GM12865 (cell line): ENCODE measurements at regions not wholly inside any gene's neighbourhood (a gene's known extent, or its start where the extent isn't known, plus 50 kb on each side); places are given as distances from the start of the nearest gene placed in this dataset.

ENCODE experiments used
- DNase-seq: peaks from one replicate; pipeline ENCODE4 v3.0.0; 2010; ENCODE audit warnings: low read depth
- H3K4me3 ChIP-seq: 2 replicates; pipeline ENCODE4 v1.5.1; 2011; ENCODE audit warnings: mild to moderate bottlenecking, low read depth, low read length, control low read depth
- CTCF ChIP-seq: IDR thresholded peaks from 2 replicates; pipeline ENCODE4 v1.5.1; 2011; ENCODE audit warnings: low read length, control low read depth, low read depth, inconsistent platforms; ENCODE audit not compliant: insufficient read depth; ENCODE audit errors: missing control alignments

GRCh38 chr11:95490625-95491024, 259.6 kb upstream of the SESN3 start:
- TF ChIP-seq CTCF: no peak
- no peak overlapping the region for H3K4me3 ChIP-seq
- DNase-seq: no peak

- no peak for TF ChIP-seq CTCF
- DNase-seq: no peak
- no peak overlapping the region for H3K4me3 ChIP-seq
Measured at GRCh38 chr11:95487938-95488337, 256.9 kb upstream of the SESN3 start.

GRCh38 chr11:95487391-95487790, 256.4 kb upstream of the SESN3 start:
- H3K4me3 ChIP-seq: no peak overlapping the region
- TF ChIP-seq CTCF: no peak
- peak; percentile 91 for DNase-seq

- DNase-seq: no peak
- H3K4me3 ChIP-seq: no peak overlapping the region
- TF ChIP-seq CTCF: no peak
Measured at GRCh38 chr11:95486979-95487378, 256.0 kb upstream of the SESN3 start.

- TF ChIP-seq CTCF: no peak
- H3K4me3 ChIP-seq: no peak overlapping the region
- DNase-seq: no peak
Measured at GRCh38 chr11:95486466-95486865, 255.5 kb upstream of the SESN3 start.

- no peak for TF ChIP-seq CTCF
- no peak for DNase-seq
- H3K4me3 ChIP-seq: no peak overlapping the region
Measured at GRCh38 chr11:95485115-95485900, 254.3 kb upstream of the SESN3 start.

GRCh38 chr11:95483339-95483738, 252.3 kb upstream of the SESN3 start:
- no peak overlapping the region for H3K4me3 ChIP-seq
- TF ChIP-seq CTCF: no peak
- DNase-seq: no peak
